Activated CD4-positive, CD25-positive, alpha-beta regulatory T cell treated with anti-CD3 and anti-CD28 coated beads, Interleukin-2, amount 50 U/mL, for 16 hours (primary cell): ENCODE measurements at regions not wholly inside any gene's neighbourhood (a gene's known extent, or its start where the extent isn't known, plus 50 kb on each side); places are given as distances from the start of the nearest gene placed in this dataset.

Experiments
- DNase-seq: peaks from one replicate; pipeline ENCODE4 v3.0.0-alpha.2; 2020; ENCODE audit warnings: low read depth, low spot score

DNA sequence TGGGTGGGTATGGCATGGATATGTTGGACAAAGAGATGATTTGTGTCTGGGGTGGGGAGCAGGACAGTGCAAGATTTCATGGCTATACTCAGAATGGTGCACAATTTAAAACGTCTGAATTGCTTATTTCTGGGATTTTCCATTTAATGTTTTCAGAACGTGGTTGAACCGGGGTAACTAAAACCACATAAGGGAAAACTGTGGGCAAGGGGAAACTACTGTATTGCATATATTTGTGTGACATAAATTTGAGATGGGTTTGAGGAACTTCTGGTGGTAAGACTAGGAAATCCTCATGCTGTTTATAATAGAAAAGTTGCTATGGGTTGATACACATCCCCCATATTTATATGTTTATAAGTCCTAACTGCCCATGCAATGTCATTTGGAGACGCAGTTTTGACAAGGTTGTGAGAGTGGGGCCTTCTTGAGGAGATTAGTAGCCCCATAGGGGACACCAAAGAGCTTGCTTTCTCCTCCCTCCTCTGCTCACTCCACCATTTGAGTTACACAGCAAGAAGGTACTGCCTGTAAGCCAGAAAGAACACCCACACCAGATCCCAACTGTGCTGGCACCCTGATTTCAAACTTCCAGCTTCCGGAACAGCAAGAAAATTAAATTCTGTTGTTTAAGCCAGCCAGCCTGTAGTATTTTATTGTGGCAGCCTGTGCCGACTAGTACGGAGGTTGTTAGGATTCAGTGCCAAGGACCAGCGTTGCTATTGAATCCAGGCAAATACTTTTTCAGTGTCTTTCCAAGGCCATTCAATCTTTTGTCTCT lies 2118.9 kb downstream of the MAT2B start:
- DNase-seq, result no peak

DNA sequence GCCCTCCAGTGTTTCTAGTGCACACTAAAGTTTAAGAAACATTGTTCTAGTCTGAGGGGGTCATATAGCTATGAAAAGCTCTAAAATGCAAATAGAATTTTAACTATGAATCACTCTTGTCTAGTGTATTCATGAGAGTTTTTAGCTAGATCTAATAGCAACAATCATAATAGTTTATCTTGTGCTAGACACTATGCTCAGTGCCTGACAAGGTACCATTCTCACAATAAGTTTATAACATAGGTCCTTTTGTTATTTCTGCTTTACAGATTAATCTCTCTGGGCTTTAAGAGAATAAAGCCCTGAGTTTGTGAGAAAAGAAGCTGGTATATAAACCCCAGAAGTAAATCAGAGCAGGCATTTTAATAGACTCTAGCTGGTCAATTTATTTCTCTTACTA lies 2120.7 kb downstream of the MAT2B start:
- DNase-seq, result no peak

DNA sequence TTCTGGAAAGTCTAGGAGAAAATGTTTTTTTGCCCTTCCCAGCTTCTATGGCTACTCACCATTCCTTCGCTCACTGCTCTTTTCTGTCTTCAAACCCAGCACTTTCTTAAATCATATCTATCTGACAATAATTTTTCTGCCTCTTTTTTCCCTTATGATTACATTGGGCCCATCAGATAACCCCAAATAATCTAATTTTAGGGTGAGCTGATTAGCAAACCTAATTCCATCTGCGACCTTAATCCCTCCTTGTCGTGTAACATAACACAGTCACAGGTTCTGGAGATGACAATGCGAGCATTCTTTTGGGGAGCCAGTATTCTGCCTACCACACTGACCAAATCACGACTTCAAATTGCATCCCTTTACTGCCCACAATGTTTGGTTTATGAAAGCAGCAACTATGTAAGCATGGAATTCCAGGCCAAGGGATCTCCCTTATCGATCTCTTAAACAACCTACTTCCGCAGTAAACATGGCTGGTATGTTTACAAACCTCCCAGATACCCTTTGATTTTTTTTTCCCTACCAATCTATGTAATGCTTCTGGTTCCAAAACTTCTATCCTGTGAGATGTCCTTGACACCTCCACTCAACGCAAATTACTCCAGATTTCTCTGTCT lies 2122.2 kb downstream of the MAT2B start:
- no peak for DNase-seq

DNA sequence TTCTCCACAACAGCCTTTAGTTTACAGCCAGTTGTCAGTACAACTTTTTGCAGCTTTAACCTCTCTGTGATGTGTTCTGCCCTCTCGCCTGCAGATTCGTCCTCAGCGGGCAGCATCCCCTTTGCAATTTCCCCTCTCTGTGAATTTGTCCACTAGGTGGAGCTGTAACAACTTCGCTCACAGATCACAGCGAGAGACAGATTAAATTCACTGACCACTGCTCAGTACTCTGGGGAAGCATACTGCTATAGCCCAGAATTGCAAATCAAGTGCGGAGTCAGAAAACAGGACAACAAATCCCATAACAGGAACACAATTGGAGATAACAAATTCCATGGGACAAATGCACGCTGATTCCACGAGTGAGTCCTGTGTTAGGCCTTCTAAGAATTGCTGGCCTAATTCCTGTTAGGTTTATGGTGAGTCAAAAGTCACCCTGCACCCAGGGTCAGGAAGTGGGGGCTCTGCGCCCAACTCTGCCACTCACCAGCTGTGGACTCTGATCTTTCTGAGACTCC lies 2124.9 kb downstream of the MAT2B start:
- DNase-seq, result no peak

DNA sequence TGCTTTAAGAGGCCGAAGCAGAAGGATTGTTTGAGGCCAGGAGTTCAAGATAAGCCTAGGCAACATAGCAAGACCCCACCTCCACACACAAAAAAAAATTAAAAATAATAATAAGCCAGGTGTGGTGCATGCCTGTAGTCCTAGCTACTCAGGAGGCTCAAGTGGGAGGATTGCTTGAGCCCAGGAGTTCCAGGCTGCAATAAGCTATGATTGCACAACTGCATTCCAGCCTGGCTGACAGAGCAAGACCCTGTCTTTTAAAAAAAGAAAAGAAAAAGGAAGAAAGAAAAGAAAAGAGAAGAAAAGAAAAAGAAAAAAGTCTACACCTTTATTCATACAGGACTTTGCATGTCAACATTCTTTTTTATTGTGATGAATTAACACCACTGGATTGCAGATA lies 2125.8 kb downstream of the MAT2B start:
- no peak for DNase-seq

DNA sequence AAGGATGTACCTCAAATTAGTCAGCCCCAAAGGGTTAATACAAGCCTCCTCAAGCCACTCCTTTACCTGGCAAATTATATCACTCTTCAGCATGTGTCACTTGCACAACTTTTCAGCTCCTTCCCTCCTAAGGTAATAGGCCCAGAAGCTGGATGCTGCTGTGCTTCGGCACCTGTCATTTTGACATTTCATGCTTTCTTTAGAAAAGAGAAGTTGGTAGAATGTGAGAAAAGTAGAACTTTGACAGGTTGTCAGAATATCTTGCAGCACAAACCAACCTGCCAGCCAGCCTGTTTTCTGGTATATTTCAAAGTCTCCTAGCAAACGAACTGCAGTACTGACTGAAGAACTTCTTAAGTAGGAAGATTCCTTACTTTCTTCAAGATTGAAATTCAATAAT lies 2136.9 kb downstream of the MAT2B start:
- no peak for DNase-seq

DNA sequence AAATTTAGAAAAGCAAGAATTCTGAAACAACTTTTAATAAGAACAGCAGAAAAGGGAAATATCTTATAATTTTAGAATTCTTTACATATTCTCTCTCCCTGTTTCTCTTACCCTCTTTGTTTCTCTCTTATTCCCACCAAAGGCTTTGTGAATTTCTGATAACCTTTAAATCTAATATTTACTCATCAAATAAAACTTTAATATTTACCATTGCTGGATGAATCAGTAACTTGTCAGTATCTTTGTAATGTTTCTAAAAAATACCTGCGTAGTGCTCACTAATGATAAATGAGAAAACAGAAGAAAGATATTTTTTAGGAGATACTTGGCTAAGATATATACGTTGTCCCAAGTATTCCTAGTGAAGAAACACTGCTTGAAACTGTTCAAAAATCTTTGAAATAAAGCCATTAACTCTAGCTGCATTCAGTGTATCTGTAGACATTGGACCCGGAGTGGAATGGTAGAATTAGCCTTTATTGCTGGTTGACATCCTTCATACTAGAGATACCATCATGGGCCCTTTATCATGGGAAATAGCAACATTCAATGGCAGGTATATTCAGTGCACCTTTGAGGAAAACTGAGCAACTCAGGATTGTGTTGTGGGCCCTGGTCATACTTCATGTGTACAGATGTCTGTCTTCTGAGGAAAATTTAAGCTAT lies 2160.4 kb downstream of the MAT2B start:
- no peak for DNase-seq

DNA sequence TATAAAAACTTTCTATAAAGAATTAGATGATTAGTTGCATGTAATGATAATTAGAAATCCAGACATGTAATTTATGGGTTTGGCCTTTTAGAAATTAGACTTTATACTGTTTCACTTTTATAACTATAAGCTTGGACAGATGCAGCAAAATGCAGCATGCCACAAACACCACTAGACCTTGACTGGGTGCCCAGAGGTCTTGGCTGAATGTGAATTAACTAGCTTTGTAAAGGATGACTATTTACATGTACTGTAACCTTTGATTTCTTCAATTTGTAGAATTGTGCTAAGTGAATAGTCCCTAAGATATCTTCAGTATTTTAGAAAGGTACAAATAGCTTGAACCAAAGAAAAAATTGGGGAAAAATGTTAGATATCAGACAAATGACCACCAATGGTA lies 2168.1 kb downstream of the MAT2B start:
- no peak for DNase-seq

DNA sequence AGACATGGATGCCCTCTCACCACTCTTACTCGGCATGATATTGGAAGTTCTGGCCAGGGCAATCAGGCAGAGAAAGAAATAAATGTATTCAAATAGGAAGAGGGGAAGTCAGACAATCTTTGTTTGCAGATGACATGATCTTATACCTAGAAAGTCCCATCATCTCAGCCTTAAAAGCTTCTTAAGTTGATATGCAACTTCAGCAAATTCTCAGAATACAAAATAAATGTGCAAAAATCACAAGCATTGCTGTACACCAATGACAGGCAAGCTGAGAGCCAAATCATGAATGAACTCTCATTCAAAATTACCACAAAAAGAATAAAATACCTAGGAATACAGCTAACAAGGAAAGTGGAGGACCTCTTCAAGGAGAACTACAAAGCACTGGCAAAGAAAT lies 2190.4 kb downstream of the MAT2B start:
- no peak for DNase-seq

DNA sequence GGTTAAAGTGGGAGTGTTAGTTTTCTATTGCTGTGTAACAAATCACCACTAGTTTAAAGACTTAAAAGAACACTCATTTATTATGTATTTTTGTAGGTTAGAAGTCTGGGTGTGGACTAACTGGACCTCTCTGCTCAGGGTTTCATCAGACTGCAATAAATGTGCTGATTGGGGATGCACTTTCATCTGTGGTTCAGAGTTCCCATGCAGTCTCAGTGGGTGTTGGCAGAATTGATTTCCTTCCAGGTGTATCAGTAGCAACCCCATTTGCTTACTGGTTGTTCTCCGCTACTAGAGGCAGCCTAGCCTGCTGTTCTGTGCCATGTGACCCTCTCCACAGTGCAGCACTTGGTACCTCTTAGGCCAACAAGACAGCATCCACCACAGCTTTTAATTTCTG lies 2200.5 kb downstream of the MAT2B start:
- no peak for DNase-seq

DNA sequence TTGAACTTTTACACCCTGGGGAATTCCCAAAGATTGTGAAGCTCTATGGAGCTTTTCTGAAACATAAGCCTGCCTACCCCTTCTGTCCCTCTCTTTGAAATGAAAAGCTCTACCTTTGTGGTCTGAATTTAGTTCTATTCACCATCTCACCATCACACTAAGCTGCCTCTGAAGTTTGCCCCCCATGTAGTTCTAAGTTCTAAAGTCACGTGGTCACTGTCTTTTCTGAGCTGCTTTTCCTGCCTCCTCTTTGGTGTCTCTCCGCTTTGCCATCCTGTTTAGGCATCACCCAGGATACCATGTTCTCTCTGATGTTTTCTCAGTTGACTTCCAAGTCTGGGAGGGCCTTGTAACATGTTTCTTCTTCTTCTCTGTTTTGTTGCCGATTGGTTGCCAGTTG lies 2206.6 kb downstream of the MAT2B start:
- DNase-seq, result no peak

DNA sequence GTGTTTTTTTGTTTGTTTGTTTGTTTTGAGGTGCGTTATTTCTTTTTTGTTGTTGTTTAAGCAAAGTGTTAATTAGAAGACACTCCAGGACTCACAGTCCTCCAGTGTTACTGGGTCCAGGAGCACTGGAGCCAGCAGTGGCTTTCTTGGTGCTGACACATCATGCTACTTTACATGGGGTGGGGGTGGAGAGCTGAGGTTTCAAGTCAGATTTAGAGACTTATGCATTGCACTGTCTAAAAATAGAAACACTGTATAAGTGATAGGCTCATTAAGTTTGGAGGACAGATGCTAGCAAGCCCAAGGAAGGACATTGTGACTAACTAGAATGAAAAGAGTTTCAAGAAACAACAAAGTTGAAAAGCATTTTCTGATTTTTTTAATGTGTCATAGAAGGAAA lies 2209.2 kb downstream of the MAT2B start:
- no peak for DNase-seq

DNA sequence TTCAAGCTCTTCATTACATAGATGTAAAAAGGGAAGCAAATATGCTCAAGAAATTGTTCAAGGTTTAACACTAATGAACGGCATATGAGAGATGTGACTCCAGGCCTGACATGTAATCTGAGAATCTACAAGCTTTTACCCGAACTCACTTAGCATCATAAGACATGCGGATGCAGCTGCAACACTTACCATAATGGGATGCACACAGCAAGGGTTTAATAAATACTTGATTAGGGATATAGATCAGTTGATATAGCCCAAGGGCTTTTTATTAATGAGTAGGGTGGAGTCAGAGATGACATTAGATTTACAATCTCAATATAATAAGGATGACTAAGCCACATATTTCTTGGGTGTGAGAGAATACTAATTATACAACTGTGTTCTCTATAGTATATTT lies 2215.5 kb downstream of the MAT2B start:
- DNase-seq, result no peak

DNA sequence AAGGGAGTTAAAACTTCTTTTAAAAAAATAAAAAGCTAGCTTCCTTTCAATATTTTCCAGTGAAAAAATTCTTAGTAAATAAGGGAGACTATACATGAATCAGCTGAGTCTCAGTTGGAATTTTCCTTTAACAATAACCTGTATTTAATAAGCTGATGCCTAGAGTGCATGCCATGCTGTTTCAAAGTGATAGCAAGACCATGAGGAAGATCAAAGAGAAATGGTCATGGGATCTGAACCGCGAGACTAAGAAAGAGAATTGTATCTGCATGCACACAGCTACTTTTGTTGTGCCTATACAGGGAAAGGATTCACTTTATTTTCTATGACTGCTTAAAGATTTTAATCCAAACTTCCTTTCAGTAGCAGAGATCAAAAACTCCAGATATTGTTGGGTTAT lies 2217.0 kb downstream of the MAT2B start:
- no peak for DNase-seq

DNA sequence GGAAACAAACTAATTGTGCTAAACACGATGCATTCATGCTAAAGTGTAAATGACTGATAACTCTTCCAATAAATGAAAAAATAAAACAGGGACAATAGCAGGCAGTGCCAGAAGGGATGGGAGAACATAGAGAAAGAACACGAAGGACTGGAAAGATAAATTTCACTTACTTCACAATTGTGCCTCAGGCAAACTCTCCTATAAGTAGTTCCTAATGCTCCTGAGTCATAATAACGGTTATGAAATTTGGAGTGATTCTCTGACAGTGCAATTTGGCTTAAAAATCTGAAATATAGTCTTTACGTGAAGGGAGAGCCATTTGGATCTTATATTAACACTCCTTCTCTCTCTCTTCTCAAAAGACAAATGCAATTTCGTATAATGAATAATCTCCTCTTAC lies 2218.5 kb downstream of the MAT2B start:
- no peak for DNase-seq

DNA sequence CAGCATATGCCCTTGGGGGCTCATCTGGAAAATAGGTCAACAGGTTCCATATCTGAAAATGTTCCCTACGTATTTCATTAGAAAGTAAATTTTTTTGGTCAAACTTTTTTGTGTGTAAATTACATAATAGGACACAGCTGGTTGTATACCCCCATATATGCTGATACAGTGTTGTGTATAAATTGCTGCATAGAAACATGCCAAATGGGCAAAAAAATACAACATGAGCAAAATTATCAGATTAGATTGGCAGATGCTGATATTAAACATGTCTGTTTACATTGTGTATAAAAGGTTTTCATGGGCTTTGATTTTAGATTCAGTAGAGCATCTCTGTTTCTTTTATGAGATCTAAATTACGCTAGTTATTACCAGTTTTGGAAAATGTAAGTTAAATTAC lies 2223.0 kb downstream of the MAT2B start:
- DNase-seq, result no peak

DNA sequence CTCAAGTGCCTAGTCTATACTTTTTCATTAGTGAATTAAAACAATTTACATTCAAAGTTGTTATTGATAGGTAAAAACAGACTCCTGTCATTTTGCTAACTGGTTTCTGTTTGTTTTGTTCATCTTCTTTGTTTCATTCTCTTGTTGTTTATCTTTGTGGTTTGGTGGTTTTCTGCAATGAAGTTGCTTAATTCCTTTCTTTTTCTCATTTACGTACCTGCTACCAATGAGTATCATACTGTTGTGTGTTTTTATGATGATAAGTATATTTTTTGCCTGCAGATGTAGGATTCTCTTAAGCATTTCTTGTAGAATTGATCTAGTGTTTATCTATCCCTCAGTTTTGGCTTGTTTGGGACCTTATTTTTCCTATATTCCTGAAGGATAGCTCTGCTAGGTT lies 2230.0 kb downstream of the MAT2B start:
- no peak for DNase-seq

DNA sequence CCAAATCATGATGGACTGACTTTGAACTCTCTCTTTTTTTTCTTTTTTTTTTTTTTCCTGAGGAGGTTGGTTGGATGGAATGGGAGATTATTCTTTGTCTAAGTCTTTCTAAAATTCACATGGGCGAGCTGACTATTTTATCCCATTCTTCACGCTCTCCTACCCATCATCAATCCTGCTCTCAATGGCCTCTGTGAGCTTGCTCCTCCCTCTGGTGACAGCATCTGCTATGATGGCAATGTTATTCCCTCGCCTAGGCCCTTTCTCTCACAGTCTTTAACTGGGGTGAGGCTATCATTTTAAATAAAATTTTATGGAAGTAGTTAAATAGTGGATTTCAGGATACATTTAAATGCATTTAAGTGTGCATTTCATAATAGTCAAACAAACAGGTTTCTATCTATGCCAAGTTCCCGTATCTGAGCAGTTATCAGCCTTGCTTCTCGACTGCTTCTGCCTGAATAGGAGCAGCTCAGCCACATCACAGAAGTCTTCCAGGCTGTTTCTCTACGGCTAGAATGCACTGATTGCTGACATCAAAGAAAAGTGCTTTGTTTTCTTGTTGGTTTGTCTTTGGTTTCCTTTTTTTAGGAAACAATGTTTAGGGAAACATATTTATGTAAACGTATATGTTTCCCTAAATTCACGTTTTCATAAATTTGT lies 2233.8 kb downstream of the MAT2B start:
- no peak for DNase-seq

DNA sequence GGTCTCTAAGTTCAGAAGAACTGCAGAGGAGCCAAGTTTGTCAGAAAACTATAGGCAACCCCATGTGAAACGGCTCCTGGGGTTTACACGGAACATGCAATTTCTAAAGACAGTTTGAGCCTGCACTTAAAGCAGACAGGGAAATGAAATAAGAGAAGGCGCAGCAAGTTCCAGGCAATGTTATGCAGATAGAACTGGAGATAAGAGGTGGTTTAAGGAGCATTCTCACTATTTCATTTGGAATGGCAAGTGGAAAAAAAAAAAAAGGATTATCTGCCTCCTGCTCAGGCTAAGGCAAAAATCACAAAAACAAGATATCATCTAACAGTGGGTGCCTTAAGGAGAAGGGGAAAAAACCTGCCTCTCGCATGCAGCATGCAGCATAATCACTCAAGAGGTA lies 2252.4 kb downstream of the MAT2B start:
- DNase-seq, result no peak

DNA sequence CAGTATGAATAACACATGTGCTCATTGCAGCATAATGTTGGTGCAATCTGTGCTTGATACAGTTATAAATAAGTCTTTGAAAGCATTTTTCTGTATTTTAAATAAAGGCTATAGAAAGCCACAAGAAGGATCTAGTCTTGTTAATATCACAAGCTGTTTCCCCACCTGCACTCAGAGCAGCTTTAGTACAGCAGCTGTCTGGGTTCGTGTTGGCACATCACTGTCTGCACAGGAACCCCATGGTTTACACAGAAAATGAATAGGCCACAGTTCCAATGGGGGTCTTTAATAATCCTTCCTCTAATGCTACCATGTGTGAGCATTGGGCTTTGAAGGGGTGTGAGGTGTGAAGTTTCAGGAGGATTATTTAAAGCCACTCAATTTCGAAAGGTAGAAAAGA lies 2269.7 kb downstream of the MAT2B start:
- DNase-seq, result no peak

DNA sequence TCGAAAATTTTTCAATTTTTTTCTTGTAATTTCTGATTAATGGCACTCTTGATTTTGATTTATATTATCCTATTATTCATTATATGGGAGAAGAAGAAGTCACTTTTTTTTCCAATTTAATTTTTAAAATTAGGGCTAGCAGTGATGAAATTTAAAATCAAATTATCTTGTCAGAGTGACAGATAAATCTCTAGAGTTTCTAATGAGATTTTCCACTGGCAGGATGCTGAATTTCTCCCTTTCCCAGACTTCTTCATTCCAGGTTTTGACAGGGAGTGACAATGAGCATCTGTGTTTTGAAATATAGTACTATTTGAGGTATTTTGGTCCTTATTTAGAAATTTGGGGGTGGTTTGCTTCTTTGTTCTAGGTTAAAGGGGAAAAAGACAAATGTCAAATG lies 2274.1 kb downstream of the MAT2B start:
- DNase-seq, result no peak

DNA sequence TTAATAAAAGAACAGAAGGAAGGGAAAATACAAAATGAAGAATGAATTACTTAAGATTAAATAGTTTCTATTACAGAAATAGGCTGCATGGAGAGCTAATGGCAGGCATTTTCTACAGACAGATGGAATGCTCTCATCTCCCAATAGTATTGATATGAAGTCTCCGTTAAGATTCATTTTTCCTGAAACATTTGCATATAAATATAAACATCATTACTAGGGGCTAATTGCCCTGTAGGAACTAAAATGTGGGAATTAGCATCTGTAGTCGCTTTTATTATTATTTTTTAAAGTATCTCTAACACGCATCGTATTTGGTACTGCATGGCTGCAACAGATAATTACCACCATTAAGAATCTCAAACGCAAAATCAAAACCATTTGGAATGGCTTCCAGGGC lies 2275.5 kb downstream of the MAT2B start:
- no peak for DNase-seq
